ENCODE measurements at regions not wholly inside any gene's neighbourhood (a gene's known extent, or its start where the extent isn't known, plus 50 kb on each side); places are given as distances from the start of the nearest gene placed in this dataset.

GRCh38 chr13:79900356-79900755 lies 419.4 kb downstream of the NDFIP2 start:
- TF ChIP-seq EZH2 (IDR thresholded peaks at IDR 0.05; ENCODE audit: low read depth): no peak
- TF ChIP-seq CTCF (conservative IDR thresholded peaks at IDR 0.05): no peak
- Histone ChIP-seq H3K27me3 (ENCODE audit: insufficient read depth, low read depth) (no peaks in the 10 kb centered on the region), H3K4me2 (no peak overlapping the region), H3K79me2 (ENCODE audit: low read depth) (no peaks in the 10 kb centered on the region), H3K27ac (no peak overlapping the region), H3K36me3 (ENCODE audit: low read depth) (no peaks in the 10 kb centered on the region), H3K9me2 (ENCODE audit: insufficient read depth) (no peaks in the 10 kb centered on the region), H2AFZ (no peak overlapping the region), H3F3A (ENCODE audit: insufficient read depth, low read depth) (no peaks in the 10 kb centered on the region; the same call in 1 of the 2 replicates), H3K4me1 (replicated peaks; ENCODE audit: insufficient read depth) (no peaks in the 10 kb centered on the region), H3K4me3 (no peak overlapping the region), H3K9me3 (ENCODE audit: insufficient read depth, low read depth) (no peaks in the 10 kb centered on the region), H4K20me1 (ENCODE audit: insufficient read depth) (no peaks in the 10 kb centered on the region)
- POLR2A ChIA-PET (ENCODE audit: unreplicated experiment): no interaction called here
- CTCF ChIA-PET: no interaction called here
- DNase-seq: no peak
- BruUV-seq (replicated peaks): no TSS peak
- intact Hi-C loops (cut with micrococcal nuclease; ENCODE audit: unreplicated experiment): no loop called here

- no peaks in the 10 kb centered on the region for H3K27me3 ChIP-seq (ENCODE audit: insufficient read depth, low read depth)
- ChIA-PET CTCF (no interaction called here), POLR2A (ENCODE audit: unreplicated experiment) (no interaction called here)
- TF ChIP-seq EZH2 (IDR thresholded peaks at IDR 0.05; ENCODE audit: low read depth) (no peak), CTCF (conservative IDR thresholded peaks at IDR 0.05) (no peak)
- H3K27ac ChIP-seq: no peak overlapping the region
- no peak overlapping the region for H2AFZ ChIP-seq
- no peaks in the 10 kb centered on the region for H3K4me1 ChIP-seq (replicated peaks; ENCODE audit: insufficient read depth)
- H4K20me1 ChIP-seq (ENCODE audit: insufficient read depth): no peaks in the 10 kb centered on the region
- H3K9me2 ChIP-seq (ENCODE audit: insufficient read depth): no peaks in the 10 kb centered on the region
- no peaks in the 10 kb centered on the region; the same call in 1 of the 2 replicates for H3F3A ChIP-seq (ENCODE audit: insufficient read depth, low read depth)
- H3K4me3 ChIP-seq: no peak overlapping the region
- no peak for DNase-seq
- no peaks in the 10 kb centered on the region for H3K79me2 ChIP-seq (ENCODE audit: low read depth)
- H3K36me3 ChIP-seq (ENCODE audit: low read depth): no peaks in the 10 kb centered on the region
- no peaks in the 10 kb centered on the region for H3K9me3 ChIP-seq (ENCODE audit: insufficient read depth, low read depth)
- no TSS peak for BruUV-seq (replicated peaks)
- H3K4me2 ChIP-seq: no peak overlapping the region
- intact Hi-C loops (cut with micrococcal nuclease; ENCODE audit: unreplicated experiment): no loop called here
Observed at GRCh38 chr13:79898996-79899395, 418.0 kb downstream of the NDFIP2 start.

- Histone ChIP-seq H3K9me3 (ENCODE audit: insufficient read depth, low read depth) (no peaks in the 10 kb centered on the region), H3K79me2 (ENCODE audit: low read depth) (no peaks in the 10 kb centered on the region), H2AFZ (no peak overlapping the region; the same call in 1 of the 2 replicates), H3K4me2 (no peak overlapping the region), H3F3A (ENCODE audit: insufficient read depth, low read depth) (no peaks in the 10 kb centered on the region; the same call in 1 of the 2 replicates), H3K36me3 (ENCODE audit: low read depth) (no peaks in the 10 kb centered on the region), H3K4me1 (replicated peaks; ENCODE audit: insufficient read depth) (no peaks in the 10 kb centered on the region), H3K9me2 (ENCODE audit: insufficient read depth) (no peaks in the 10 kb centered on the region), H4K20me1 (ENCODE audit: insufficient read depth) (no peaks in the 10 kb centered on the region), H3K4me3 (no peak overlapping the region), H3K27me3 (ENCODE audit: insufficient read depth, low read depth) (no peaks in the 10 kb centered on the region), H3K27ac (no peak overlapping the region)
- TF ChIP-seq CTCF (conservative IDR thresholded peaks at IDR 0.05) (no peak), EZH2 (IDR thresholded peaks at IDR 0.05; ENCODE audit: low read depth) (no peak)
- ChIA-PET CTCF (no interaction called here), POLR2A (ENCODE audit: unreplicated experiment) (no interaction called here)
- no peak for DNase-seq
- no TSS peak for BruUV-seq (replicated peaks)
- intact Hi-C loops (cut with micrococcal nuclease; ENCODE audit: unreplicated experiment): no loop called here
Observed at GRCh38 chr13:79898202-79898826, 417.4 kb downstream of the NDFIP2 start.
